HEK293 (cell line): ENCODE measurements at regions not wholly inside any gene's neighbourhood (a gene's known extent, or its start where the extent isn't known, plus 50 kb on each side); places are given as distances from the start of the nearest gene placed in this dataset.

Experiments
- SP2 ChIP-seq: fragments of 450-650 bp; formaldehyde crosslinking; IDR thresholded peaks from 2 replicates; pipeline ENCODE4 v1.5.1; 2016; ENCODE audit warnings: missing biosample characterization, missing genetic modification characterization
- ZFP69B ChIP-seq: fragments of 450-650 bp; formaldehyde crosslinking; IDR thresholded peaks from 2 replicates; pipeline ENCODE4 v1.5.1; 2016; ENCODE audit warnings: missing biosample characterization, missing genetic modification characterization
- ZNF585B ChIP-seq: fragments of 450-650 bp; formaldehyde crosslinking; IDR thresholded peaks from 2 replicates; pipeline ENCODE4 v1.5.1; 2016; ENCODE audit warnings: missing biosample characterization, missing genetic modification characterization
- TF ChIP-seq, protein P1 (sequence below): fragments of 450-650 bp; formaldehyde crosslinking; IDR thresholded peaks from 2 replicates; pipeline ENCODE4 v1.5.1; 2016; ENCODE audit warnings: missing biosample characterization, missing genetic modification characterization

DNA sequence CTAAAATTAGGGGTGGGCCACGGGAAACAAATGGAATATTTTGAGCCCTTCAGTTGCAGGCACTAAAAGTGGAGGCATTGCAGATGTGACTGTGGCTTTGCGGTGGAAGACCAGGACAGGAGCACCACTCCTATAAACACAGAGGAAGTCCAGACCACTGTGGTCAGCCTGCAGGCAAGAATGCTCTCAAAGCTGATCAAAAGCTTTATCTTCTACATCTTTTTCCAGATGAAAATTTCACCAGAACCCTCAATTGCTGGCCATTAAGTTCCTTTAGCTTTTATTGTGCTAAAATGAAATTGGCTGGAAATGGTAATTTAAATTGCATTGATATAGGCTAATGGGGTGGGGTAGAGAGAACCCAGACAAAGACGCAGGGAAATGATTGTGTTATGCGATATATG, 208.8 kb downstream of the ERCC6L2 start:
- TF ChIP-seq ZFP69B (tag by site-specific recombination) = no peak
- TF ChIP-seq, protein P1, sequence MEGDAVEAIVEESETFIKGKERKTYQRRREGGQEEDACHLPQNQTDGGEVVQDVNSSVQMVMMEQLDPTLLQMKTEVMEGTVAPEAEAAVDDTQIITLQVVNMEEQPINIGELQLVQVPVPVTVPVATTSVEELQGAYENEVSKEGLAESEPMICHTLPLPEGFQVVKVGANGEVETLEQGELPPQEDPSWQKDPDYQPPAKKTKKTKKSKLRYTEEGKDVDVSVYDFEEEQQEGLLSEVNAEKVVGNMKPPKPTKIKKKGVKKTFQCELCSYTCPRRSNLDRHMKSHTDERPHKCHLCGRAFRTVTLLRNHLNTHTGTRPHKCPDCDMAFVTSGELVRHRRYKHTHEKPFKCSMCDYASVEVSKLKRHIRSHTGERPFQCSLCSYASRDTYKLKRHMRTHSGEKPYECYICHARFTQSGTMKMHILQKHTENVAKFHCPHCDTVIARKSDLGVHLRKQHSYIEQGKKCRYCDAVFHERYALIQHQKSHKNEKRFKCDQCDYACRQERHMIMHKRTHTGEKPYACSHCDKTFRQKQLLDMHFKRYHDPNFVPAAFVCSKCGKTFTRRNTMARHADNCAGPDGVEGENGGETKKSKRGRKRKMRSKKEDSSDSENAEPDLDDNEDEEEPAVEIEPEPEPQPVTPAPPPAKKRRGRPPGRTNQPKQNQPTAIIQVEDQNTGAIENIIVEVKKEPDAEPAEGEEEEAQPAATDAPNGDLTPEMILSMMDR (tag by site-specific recombination) = no peak
- TF ChIP-seq SP2 (tag by site-specific recombination) = no peak
- TF ChIP-seq ZNF585B (tag by site-specific recombination) = no peak
